ENCODE measurements at regions not wholly inside any gene's neighbourhood (a gene's known extent, or its start where the extent isn't known, plus 50 kb on each side); places are given as distances from the start of the nearest gene placed in this dataset.

DNA sequence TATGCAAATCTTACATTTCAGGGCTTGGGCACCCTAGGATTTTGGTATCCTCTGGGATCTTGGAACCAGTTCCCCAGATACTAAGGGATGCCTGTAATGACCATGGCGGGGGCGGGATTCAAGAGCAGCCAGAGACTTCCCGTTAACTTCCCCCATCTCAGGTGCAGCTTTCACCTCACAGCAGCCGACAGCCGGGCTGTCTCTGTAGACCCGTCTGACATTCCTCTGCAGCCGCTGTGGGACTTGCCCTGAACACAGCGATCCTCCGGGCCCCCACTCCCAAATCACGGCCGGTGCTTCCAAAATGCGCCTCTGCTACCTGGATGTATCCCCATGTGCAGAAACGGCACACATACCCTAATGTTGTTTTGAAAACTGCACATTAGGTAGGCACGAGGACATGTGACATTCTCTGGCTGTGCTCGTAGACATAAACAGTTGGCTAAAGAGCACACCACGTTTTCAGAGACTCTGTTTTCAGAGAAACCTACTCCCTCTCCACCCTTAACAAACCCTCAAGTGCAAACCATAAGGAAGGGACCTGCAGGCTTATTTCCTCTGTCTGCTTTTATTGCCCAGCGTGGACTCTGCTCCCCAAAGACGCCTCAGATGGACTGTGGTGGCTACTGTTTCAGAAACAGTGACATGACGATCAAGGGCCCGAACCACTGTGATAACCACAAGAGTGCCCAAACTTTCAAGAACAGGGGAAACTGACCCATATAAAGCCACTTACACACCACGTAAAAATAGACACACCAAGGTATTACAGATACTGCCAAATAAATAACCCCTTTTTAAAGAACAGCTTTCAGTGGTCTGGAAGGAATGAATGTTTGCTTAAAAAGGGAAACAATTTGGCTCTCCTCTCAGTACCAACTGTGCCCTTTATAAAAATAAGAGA is 72.9 kb upstream of the FOXC1 start:
- TF ChIP-seq, protein P1, sequence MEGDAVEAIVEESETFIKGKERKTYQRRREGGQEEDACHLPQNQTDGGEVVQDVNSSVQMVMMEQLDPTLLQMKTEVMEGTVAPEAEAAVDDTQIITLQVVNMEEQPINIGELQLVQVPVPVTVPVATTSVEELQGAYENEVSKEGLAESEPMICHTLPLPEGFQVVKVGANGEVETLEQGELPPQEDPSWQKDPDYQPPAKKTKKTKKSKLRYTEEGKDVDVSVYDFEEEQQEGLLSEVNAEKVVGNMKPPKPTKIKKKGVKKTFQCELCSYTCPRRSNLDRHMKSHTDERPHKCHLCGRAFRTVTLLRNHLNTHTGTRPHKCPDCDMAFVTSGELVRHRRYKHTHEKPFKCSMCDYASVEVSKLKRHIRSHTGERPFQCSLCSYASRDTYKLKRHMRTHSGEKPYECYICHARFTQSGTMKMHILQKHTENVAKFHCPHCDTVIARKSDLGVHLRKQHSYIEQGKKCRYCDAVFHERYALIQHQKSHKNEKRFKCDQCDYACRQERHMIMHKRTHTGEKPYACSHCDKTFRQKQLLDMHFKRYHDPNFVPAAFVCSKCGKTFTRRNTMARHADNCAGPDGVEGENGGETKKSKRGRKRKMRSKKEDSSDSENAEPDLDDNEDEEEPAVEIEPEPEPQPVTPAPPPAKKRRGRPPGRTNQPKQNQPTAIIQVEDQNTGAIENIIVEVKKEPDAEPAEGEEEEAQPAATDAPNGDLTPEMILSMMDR (IDR thresholded peaks at IDR 0.05) = no peak
- no peak for TF ChIP-seq POLR2A (IDR thresholded peaks at IDR 0.05)
